GM12878 (cell line): ENCODE measurements at regions not wholly inside any gene's neighbourhood (a gene's known extent, or its start where the extent isn't known, plus 50 kb on each side); places are given as distances from the start of the nearest gene placed in this dataset.

Experiments used
- ATF7 ChIP-seq: fragments of 450-650 bp; IDR thresholded peaks from 2 replicates; pipeline ENCODE4 v1.6.1; 2016; ENCODE audit warnings: low read depth, mild to moderate bottlenecking
- BCL3 ChIP-seq: IDR thresholded peaks from 2 replicates; pipeline ENCODE4 v1.6.1; 2011; ENCODE audit warnings: borderline replicate concordance, low read depth, mild to moderate bottlenecking, moderate library complexity, low read length; ENCODE audit not compliant: insufficient read depth, poor library complexity, severe bottlenecking
- BRCA1 ChIP-seq: IDR thresholded peaks from 2 replicates; pipeline ENCODE4 v1.6.1; 2011; ENCODE audit warnings: low read depth, low read length, improper control_type of control experiment
- FOXK2 ChIP-seq: fragments of 450-650 bp; IDR thresholded peaks from 2 replicates; pipeline ENCODE4 v1.6.1; 2017; ENCODE audit warnings: mild to moderate bottlenecking, moderate library complexity
- GABPA ChIP-seq: IDR thresholded peaks from 2 replicates; pipeline ENCODE4 v1.6.1; 2014; ENCODE audit warnings: antibody characterized with exemption, low read depth, mild to moderate bottlenecking, inconsistent platforms
- HDAC2 ChIP-seq: fragments of 200-600 bp; sonication (generic); IDR thresholded peaks from 2 replicates; pipeline ENCODE4 v1.6.1; 2017
- IKZF1 ChIP-seq: fragments of 450-650 bp; conservative IDR thresholded peaks from 2 replicates; pipeline ENCODE4 v1.6.1; 2017; ENCODE audit warnings: antibody characterized with exemption, mild to moderate bottlenecking
- IRF4 ChIP-seq: IDR thresholded peaks from 2 replicates; pipeline ENCODE4 v1.6.1; 2011; ENCODE audit warnings: low read depth, low read length
- JUNB ChIP-seq: IDR thresholded peaks from 2 replicates; pipeline ENCODE4 v1.6.1; 2016; ENCODE audit warnings: antibody characterized with exemption, mild to moderate bottlenecking
- KAT2A ChIP-seq: conservative IDR thresholded peaks from 2 replicates; pipeline ENCODE4 v1.6.1; 2011; ENCODE audit warnings: low read depth, low read length; ENCODE audit not compliant: control insufficient read depth
- MEF2A ChIP-seq: IDR thresholded peaks from 2 replicates; pipeline ENCODE4 v1.6.1; 2011; ENCODE audit warnings: low read depth, mild to moderate bottlenecking, low read length, moderate library complexity; ENCODE audit not compliant: insufficient read depth
- MEF2B ChIP-seq: fragments of 450-650 bp; IDR thresholded peaks from 2 replicates; pipeline ENCODE4 v1.6.1; 2018; ENCODE audit warnings: mild to moderate bottlenecking, moderate library complexity; ENCODE audit not compliant: partially characterized antibody, poor library complexity, severe bottlenecking
- MTA2 ChIP-seq: fragments of 450-650 bp; IDR thresholded peaks from 2 replicates; pipeline ENCODE4 v1.6.1; 2016; ENCODE audit warnings: low read depth, mild to moderate bottlenecking, moderate library complexity
- MXI1 ChIP-seq: fragments of 150-350 bp; IDR thresholded peaks from 2 replicates; pipeline ENCODE4 v1.6.1; 2011; ENCODE audit warnings: low read depth, mild to moderate bottlenecking, inconsistent platforms, low read length, improper control_type of control experiment
- NFYB ChIP-seq: IDR thresholded peaks from 2 replicates; pipeline ENCODE4 v1.6.1; 2011; ENCODE audit warnings: low read depth, mild to moderate bottlenecking, low read length, improper control_type of control experiment, moderate library complexity; ENCODE audit not compliant: insufficient read depth
- SIN3A ChIP-seq: IDR thresholded peaks from 2 replicates; pipeline ENCODE4 v1.6.1; 2012; ENCODE audit warnings: low read depth, low read length, improper control_type of control experiment
- SIX5 ChIP-seq: IDR thresholded peaks from 2 replicates; pipeline ENCODE4 v1.6.1; 2011; ENCODE audit warnings: mild to moderate bottlenecking, low read depth, low read length, moderate library complexity; ENCODE audit not compliant: severe bottlenecking
- SMARCA5 ChIP-seq: fragments of 450-650 bp; IDR thresholded peaks from 2 replicates; pipeline ENCODE4 v1.6.1; 2017; ENCODE audit warnings: mild to moderate bottlenecking
- STAT1 ChIP-seq: fragments of 450-650 bp; conservative IDR thresholded peaks from 2 replicates; pipeline ENCODE4 v1.6.1; 2014; ENCODE audit warnings: antibody characterized with exemption, mild to moderate bottlenecking
- SUZ12 ChIP-seq: fragments of 200-600 bp; sonication (generic); IDR thresholded peaks from one replicate; pipeline ENCODE4 v1.6.1; 2018; ENCODE audit warnings: antibody characterized with exemption, mild to moderate bottlenecking; ENCODE audit not compliant: unreplicated experiment
- USF2 ChIP-seq: IDR thresholded peaks from 2 replicates; pipeline ENCODE4 v1.6.1; 2011; ENCODE audit warnings: low read depth, low read length, improper control_type of control experiment, borderline replicate concordance
- YBX1 ChIP-seq: fragments of 450-650 bp; IDR thresholded peaks from 2 replicates; pipeline ENCODE4 v1.6.1; 2016; ENCODE audit warnings: antibody characterized with exemption
- ZNF207 ChIP-seq: fragments of 450-650 bp; IDR thresholded peaks from 2 replicates; pipeline ENCODE4 v1.6.1; 2014; ENCODE audit warnings: antibody characterized with exemption, mild to moderate bottlenecking, borderline replicate concordance
- ZNF384 ChIP-seq: IDR thresholded peaks from 2 replicates; pipeline ENCODE4 v1.6.1; 2012; ENCODE audit warnings: low read depth, mild to moderate bottlenecking, low read length, improper control_type of control experiment, borderline replicate concordance
- ZNF592 ChIP-seq: fragments of 450-650 bp; IDR thresholded peaks from 2 replicates; pipeline ENCODE4 v1.6.1; 2017; ENCODE audit warnings: mild to moderate bottlenecking, moderate library complexity
- ZNF622 ChIP-seq: fragments of 450-650 bp; IDR thresholded peaks from 2 replicates; pipeline ENCODE4 v1.6.1; 2017; ENCODE audit warnings: mild to moderate bottlenecking, inconsistent platforms
- ZZZ3 ChIP-seq: IDR thresholded peaks from 2 replicates; pipeline ENCODE4 v1.6.1; 2011; ENCODE audit warnings: low read depth; ENCODE audit not compliant: control insufficient read depth, insufficient read length

- TF ChIP-seq IKZF1 (peak; percentile 42; the same call in 1 of the 2 replicates), MTA2 (peak; percentile 84), ZZZ3 (no peak), SIN3A (no peak), SUZ12 (no peak), GABPA (0 out of 2 replicates have a peak, but pooled peaks have one; percentile 21), HDAC2 (no peak), NFYB (no peak), ZNF592 (no peak), SIX5 (no peak), ZNF384 (no peak; the same call in 1 of the 2 replicates), FOXK2 (no peak), MXI1 (no peak), KAT2A (no peak), BCL3 (no peak), MEF2A (peak; percentile 66), ATF7 (peak; percentile 57), ZNF622 (no peak), JUNB (no peak), ZNF207 (no peak), IRF4 (no peak), MEF2B (peak; percentile 75), STAT1 (no peak), USF2 (no peak), BRCA1 (no peak), YBX1 (no peak), SMARCA5 (no peak)
Observed at GRCh38 chr20:50450881-50451752, 59.1 kb upstream of the PTPN1 start (continued).
